Chondrocyte (in vitro differentiated cells): ENCODE measurements at regions not wholly inside any gene's neighbourhood (a gene's known extent, or its start where the extent isn't known, plus 50 kb on each side); places are given as distances from the start of the nearest gene placed in this dataset.

Experiments used
- DNase-seq: peaks from one replicate; pipeline ENCODE4 v3.0.0; 2021; ENCODE audit warnings: mixed read lengths, low spot score
- H3K27ac Mint-ChIP-seq: one replicate; pipeline ENCODE4 v1.8.0; 2021; ENCODE audit warnings: mild to moderate bottlenecking, moderate library complexity, mixed read lengths; ENCODE audit not compliant: unreplicated experiment
- H3K27me3 Mint-ChIP-seq: 2 replicates; pipeline ENCODE4 v1.8.0; 2021; ENCODE audit warnings: low read depth, mixed read lengths
- H3K36me3 Mint-ChIP-seq: 2 replicates; pipeline ENCODE4 v1.8.0; 2021; ENCODE audit warnings: low read depth, mixed read lengths
- H3K4me1 Mint-ChIP-seq: 2 replicates; pipeline ENCODE4 v1.8.0; 2021; ENCODE audit warnings: low read depth, mild to moderate bottlenecking, mixed read lengths
- H3K4me3 Mint-ChIP-seq: one replicate; pipeline ENCODE4 v1.8.0; 2021; ENCODE audit warnings: mild to moderate bottlenecking, moderate library complexity, mixed read lengths; ENCODE audit not compliant: unreplicated experiment
- H3K9me3 Mint-ChIP-seq: 2 replicates; pipeline ENCODE4 v1.8.0; 2021; ENCODE audit warnings: low read depth, mixed read lengths
- CTCF ChIP-seq: fragments of 200-600 bp; sonication (generic); IDR thresholded peaks from 2 replicates; pipeline ENCODE4 v1.5.0; 2021; ENCODE audit warnings: antibody characterized with exemption, mild to moderate bottlenecking, moderate library complexity

- Mint-ChIP-seq H3K27ac (no peak overlapping the region), H3K4me3 (no peak overlapping the region), H3K36me3 (no peaks in the 10 kb centered on the region), H3K27me3 (peaks cover 8% of the 10 kb centered on the region), H3K4me1 (no peaks in the 10 kb centered on the region), H3K9me3 (peaks cover 13% of the 10 kb centered on the region)
- TF ChIP-seq CTCF: no peak
- no peak for DNase-seq
Measured at GRCh38 chr22:49423125-49423650, 404.5 kb downstream of the BRD1 start.

- DNase-seq: no peak
- no peak overlapping the region for H3K27ac Mint-ChIP-seq
- no peaks in the 10 kb centered on the region for H3K4me1 Mint-ChIP-seq
- H3K27me3 Mint-ChIP-seq: peaks cover 8% of the 10 kb centered on the region
- H3K4me3 Mint-ChIP-seq: no peak overlapping the region
- peaks cover 13% of the 10 kb centered on the region for H3K9me3 Mint-ChIP-seq
- no peak for TF ChIP-seq CTCF
- no peaks in the 10 kb centered on the region for H3K36me3 Mint-ChIP-seq
Measured at GRCh38 chr22:49422701-49423100, 405.0 kb downstream of the BRD1 start.

- no peak for DNase-seq
- no peak overlapping the region for H3K27ac Mint-ChIP-seq
- peaks cover 13% of the 10 kb centered on the region for H3K9me3 Mint-ChIP-seq
- H3K4me1 Mint-ChIP-seq: no peaks in the 10 kb centered on the region
- no peak for TF ChIP-seq CTCF
- H3K36me3 Mint-ChIP-seq: no peaks in the 10 kb centered on the region
- peaks cover 11% of the 10 kb centered on the region for H3K27me3 Mint-ChIP-seq
- H3K4me3 Mint-ChIP-seq: no peak overlapping the region
Measured at GRCh38 chr22:49420651-49421050, 407.0 kb downstream of the BRD1 start.

- no peak for DNase-seq
- TF ChIP-seq CTCF: no peak
- H3K36me3 Mint-ChIP-seq: no peaks in the 10 kb centered on the region
- H3K4me1 Mint-ChIP-seq: no peaks in the 10 kb centered on the region
- no peak overlapping the region for H3K27ac Mint-ChIP-seq
- no peak overlapping the region for H3K4me3 Mint-ChIP-seq
- H3K9me3 Mint-ChIP-seq: peaks cover 13% of the 10 kb centered on the region
- peaks cover 10% of the 10 kb centered on the region for H3K27me3 Mint-ChIP-seq
Measured at GRCh38 chr22:49419661-49420060, 408.0 kb downstream of the BRD1 start.

- H3K27ac Mint-ChIP-seq: no peak overlapping the region
- no peak for TF ChIP-seq CTCF
- H3K27me3 Mint-ChIP-seq: peaks cover 7% of the 10 kb centered on the region
- no peak for DNase-seq
- no peaks in the 10 kb centered on the region for H3K4me1 Mint-ChIP-seq
- no peaks in the 10 kb centered on the region for H3K36me3 Mint-ChIP-seq
- no peak overlapping the region for H3K4me3 Mint-ChIP-seq
- H3K9me3 Mint-ChIP-seq: peaks cover 13% of the 10 kb centered on the region
Measured at GRCh38 chr22:49418943-49419342, 408.7 kb downstream of the BRD1 start.
